Neural cell (in vitro differentiated cells): ENCODE measurements at regions not wholly inside any gene's neighbourhood (a gene's known extent, or its start where the extent isn't known, plus 50 kb on each side); places are given as distances from the start of the nearest gene placed in this dataset.
"Not testable (repeated sequence)": the region's sequence is repeated elsewhere in the genome, so short reads cannot be mapped to it uniquely, and the experiment has no call there.

ENCODE experiments used
- CTCF ChIP-seq: fragments of 450-650 bp; IDR thresholded peaks from 2 replicates; pipeline ENCODE4 v1.5.1; 2014; ENCODE audit warnings: antibody characterized with exemption, mild to moderate bottlenecking, moderate library complexity; ENCODE audit not compliant: poor library complexity, severe bottlenecking
- EZH2 ChIP-seq: fragments of 200-600, 300-800 bp; shearing (Covaris generic), sonication (generic); IDR thresholded peaks from 2 replicates; pipeline ENCODE4 v1.6.1; 2014; ENCODE audit warnings: antibody characterized with exemption, low read length, borderline replicate concordance, mild to moderate bottlenecking; ENCODE audit not compliant: insufficient read depth, poor library complexity, severe bottlenecking
- TAF1 ChIP-seq: IDR thresholded peaks from 2 replicates; pipeline ENCODE4 v1.6.1; 2012; ENCODE audit warnings: low read depth

DNA sequence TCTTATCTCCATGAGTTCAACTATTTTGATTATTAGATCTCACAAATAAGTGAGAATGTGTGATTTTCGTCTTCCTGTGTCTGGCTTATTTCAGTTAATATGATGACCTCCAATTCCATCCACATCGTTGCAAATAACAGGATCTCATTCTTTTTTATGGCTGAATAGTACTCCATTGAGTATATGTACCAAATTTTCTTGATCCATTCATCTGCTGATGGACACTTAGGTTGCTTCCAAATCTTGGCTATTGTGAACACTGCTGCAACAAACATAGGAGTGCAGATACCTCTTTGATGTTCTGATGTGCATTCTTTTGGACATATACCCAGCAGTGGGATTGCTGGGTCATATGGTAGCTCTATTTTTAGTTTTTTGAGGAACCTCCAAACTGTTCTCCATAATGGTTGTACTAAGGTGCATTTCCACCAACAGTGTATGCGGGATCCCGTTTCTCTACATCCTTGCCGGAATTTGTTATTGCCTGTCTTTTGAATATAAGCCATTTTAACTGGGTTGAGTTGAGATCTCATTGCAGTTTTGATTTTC lies 187.9 kb downstream of the BCAS1 start:
- not testable (repeated sequence) for TF ChIP-seq CTCF, EZH2, TAF1
